Adipocyte (in vitro differentiated cells): ENCODE measurements at regions not wholly inside any gene's neighbourhood (a gene's known extent, or its start where the extent isn't known, plus 50 kb on each side); places are given as distances from the start of the nearest gene placed in this dataset.
A peak's percentile ranks its signal among the peaks of the same experiment; 100 is the strongest.

Source experiments
- DNase-seq: peaks from one replicate; pipeline ENCODE4 v3.0.0-alpha.2; 2015; ENCODE audit warnings: low read depth
- H3K27me3 ChIP-seq: replicated peaks from 2 replicates; pipeline ENCODE4 v1.7.0; 2013; ENCODE audit warnings: mild to moderate bottlenecking, low read length, moderate library complexity; ENCODE audit not compliant: control insufficient read depth, insufficient read depth
- H3K36me3 ChIP-seq: 2 replicates; pipeline ENCODE4 v1.7.0; 2013; ENCODE audit warnings: low read length, mild to moderate bottlenecking, moderate library complexity; ENCODE audit not compliant: control insufficient read depth, insufficient read depth, severe bottlenecking
- H3K4me1 ChIP-seq: 2 replicates; pipeline ENCODE4 v1.7.0; 2013; ENCODE audit warnings: mild to moderate bottlenecking, low read length, moderate library complexity; ENCODE audit not compliant: control insufficient read depth, insufficient read depth
- H3K4me3 ChIP-seq: 2 replicates; pipeline ENCODE4 v1.7.0; 2013; ENCODE audit warnings: mild to moderate bottlenecking, low read length, moderate library complexity
- H3K9ac ChIP-seq: 2 replicates; pipeline ENCODE4 v1.7.0; 2013; ENCODE audit warnings: mild to moderate bottlenecking, low read length, moderate library complexity
- H3K9me3 ChIP-seq: 2 replicates; pipeline ENCODE4 v1.7.0; 2013; ENCODE audit warnings: mild to moderate bottlenecking, low read length, moderate library complexity; ENCODE audit not compliant: control insufficient read depth

- Histone ChIP-seq H3K9ac (no peak overlapping the region), H3K4me3 (no peak overlapping the region), H3K36me3 (no peaks in the 10 kb centered on the region), H3K9me3 (peaks cover 12% of the 10 kb centered on the region), H3K4me1 (no peaks in the 10 kb centered on the region), H3K27me3 (no peaks in the 10 kb centered on the region)
- no peak for DNase-seq
These were observed 285.0 kb downstream of the SPANXN1 start for GRCh38 chrX:145532176-145532780.

DNA sequence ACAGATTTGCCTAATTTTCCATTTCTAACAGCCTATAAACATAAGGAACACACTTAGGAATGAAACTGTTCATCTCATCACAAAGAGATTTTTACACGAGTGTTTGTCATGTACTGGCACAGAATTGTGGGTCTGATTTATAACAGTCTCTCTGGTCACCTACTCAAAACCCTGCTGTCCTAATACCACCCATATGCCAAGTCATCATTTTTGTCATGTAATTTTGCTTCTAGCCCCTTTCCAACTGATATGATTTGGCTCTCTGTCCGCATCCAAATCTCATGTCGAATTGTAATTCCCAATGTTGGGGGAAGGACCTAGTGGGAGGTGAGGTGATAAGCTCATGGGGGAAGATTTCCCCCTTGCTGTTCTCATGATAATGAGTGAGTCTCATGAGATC lies 284.1 kb upstream of the SLITRK2 start:
- Histone ChIP-seq H3K9ac (no peak overlapping the region), H3K27me3 (no peaks in the 10 kb centered on the region), H3K36me3 (no peaks in the 10 kb centered on the region), H3K4me3 (no peak overlapping the region), H3K9me3 (peaks cover 3% of the 10 kb centered on the region), H3K4me1 (no peaks in the 10 kb centered on the region)
- DNase-seq = no peak

- no peaks in the 10 kb centered on the region for H3K36me3 ChIP-seq
- no peak overlapping the region for H3K9ac ChIP-seq
- H3K27me3 ChIP-seq = no peaks in the 10 kb centered on the region
- no peak overlapping the region for H3K4me3 ChIP-seq
- DNase-seq = no peak
- H3K9me3 ChIP-seq = peaks cover 7% of the 10 kb centered on the region
- no peaks in the 10 kb centered on the region for H3K4me1 ChIP-seq
These were observed 268.1 kb upstream of the SLITRK2 start for GRCh38 chrX:145549496-145549895.

DNA sequence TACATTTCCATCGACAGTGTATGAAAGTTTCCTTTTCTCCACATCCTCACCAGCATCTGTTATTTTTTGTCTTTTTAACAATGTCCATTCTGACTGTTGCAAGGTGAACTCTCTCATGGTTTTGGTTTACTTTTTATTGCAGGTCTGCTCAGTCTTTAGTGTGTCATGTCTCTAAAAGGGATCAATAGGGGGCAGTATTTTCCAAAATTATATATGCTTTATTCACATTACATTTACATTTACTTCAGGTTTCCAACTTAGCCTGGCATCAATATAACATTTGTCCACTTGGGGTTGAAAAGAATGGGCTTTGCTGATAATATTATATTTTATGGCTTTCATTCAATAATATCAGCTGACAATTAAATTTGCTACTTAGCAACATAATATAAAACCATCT lies 265.0 kb upstream of the SLITRK2 start:
- no peak for DNase-seq
- Histone ChIP-seq H3K27me3 (no peaks in the 10 kb centered on the region), H3K4me1 (no peaks in the 10 kb centered on the region), H3K9me3 (peaks cover 9% of the 10 kb centered on the region), H3K9ac (no peak overlapping the region), H3K36me3 (no peaks in the 10 kb centered on the region), H3K4me3 (no peak overlapping the region)

DNA sequence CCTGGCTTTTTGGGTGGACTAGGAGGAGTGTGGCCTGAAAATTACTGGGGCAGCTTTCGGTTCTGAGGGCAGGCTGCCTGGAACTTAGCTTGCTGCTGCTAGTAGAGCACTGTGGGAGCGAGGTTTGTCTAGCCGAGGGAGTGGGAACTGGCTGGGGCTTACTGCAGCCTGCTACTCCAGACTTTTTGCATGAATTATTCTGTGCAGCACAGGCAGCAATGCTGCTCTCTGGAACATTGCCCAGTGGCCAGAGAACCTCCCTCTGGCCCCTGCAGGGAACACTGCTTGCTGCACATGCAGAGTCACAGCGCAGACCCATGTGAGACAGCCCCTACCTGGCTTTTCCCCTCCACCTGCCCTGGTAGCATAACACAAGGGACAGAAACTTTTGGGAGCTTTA lies 263.9 kb upstream of the SLITRK2 start:
- Histone ChIP-seq H3K27me3 (no peaks in the 10 kb centered on the region), H3K4me3 (no peak overlapping the region), H3K9me3 (peaks cover 9% of the 10 kb centered on the region), H3K36me3 (no peaks in the 10 kb centered on the region), H3K4me1 (no peaks in the 10 kb centered on the region), H3K9ac (no peak overlapping the region)
- no peak for DNase-seq

DNA sequence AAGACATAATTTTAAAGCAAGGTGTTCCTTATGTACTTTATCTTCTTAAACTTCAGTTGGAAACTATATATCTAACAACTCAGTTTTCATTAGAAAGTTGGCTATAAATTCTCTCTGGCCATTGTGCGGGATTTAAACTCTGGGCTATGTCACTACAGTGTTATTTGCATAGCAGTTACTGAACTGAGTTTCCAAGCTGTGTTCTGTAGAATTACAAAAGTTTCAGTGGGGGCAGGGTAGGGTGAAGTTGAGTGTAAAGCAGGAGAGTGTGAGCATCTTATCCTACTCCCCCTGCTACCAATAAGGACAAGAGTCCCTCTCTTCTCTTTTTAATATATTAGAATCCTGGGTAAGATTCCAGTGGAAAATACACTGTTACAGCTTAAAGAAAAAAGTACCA lies 254.5 kb upstream of the SLITRK2 start:
- H3K36me3 ChIP-seq = no peaks in the 10 kb centered on the region

DNA sequence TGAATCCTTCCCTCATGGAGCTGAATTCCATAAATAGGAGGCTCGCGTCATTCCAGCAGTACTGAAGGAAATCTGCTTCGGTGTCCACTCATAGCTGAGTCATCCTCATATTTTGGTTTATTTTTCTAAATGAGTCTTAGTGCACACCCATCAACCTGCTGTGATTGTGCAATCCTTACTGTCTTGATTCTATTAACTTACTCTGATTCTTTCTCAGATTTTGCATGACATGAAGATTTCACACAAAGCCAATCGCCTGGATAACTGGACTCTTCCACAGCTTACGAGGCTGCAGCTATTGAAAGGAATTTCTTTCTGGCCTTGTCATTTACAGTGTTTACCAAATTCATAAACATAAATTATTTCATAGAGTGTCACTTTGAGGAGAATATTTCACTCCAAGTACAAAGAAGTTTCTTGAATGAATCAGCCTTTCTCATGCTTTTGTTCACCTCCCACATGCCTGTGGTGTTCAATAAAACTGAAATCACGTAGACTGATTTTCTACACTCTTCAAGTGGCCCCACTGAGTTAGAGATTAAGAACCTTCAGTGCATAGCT lies 207.6 kb upstream of the SLITRK2 start:
- H3K9me3 ChIP-seq = no peaks in the 10 kb centered on the region
- H3K27me3 ChIP-seq = no peaks in the 10 kb centered on the region
- no peaks in the 10 kb centered on the region for H3K36me3 ChIP-seq
- peak; percentile 0 for DNase-seq
- H3K4me3 ChIP-seq = no peak overlapping the region
- H3K4me1 ChIP-seq = no peaks in the 10 kb centered on the region
- no peak overlapping the region for H3K9ac ChIP-seq

More for the DNA sequence above, 254.5 kb upstream of the SLITRK2 start:
- Histone ChIP-seq H3K27me3 (no peaks in the 10 kb centered on the region), H3K9ac (no peak overlapping the region), H3K9me3 (no peaks in the 10 kb centered on the region), H3K4me1 (no peaks in the 10 kb centered on the region), H3K4me3 (no peak overlapping the region)
- DNase-seq = no peak

- Histone ChIP-seq H3K36me3 (no peaks in the 10 kb centered on the region), H3K9me3 (no peaks in the 10 kb centered on the region), H3K4me1 (no peaks in the 10 kb centered on the region), H3K27me3 (no peaks in the 10 kb centered on the region), H3K4me3 (no peak overlapping the region), H3K9ac (no peak overlapping the region)
- no peak for DNase-seq
These were observed 203.7 kb upstream of the SLITRK2 start for GRCh38 chrX:145613894-145614293.

- H3K4me3 ChIP-seq = no peak overlapping the region
- no peaks in the 10 kb centered on the region for H3K36me3 ChIP-seq
- H3K9ac ChIP-seq = no peak overlapping the region
- no peaks in the 10 kb centered on the region for H3K4me1 ChIP-seq
- no peak for DNase-seq
- H3K9me3 ChIP-seq = no peaks in the 10 kb centered on the region
- H3K27me3 ChIP-seq = no peaks in the 10 kb centered on the region
These were observed 197.0 kb upstream of the SLITRK2 start for GRCh38 chrX:145620666-145621065.

- no peaks in the 10 kb centered on the region for H3K9me3 ChIP-seq
- H3K27me3 ChIP-seq = no peaks in the 10 kb centered on the region
- no peak overlapping the region for H3K4me3 ChIP-seq
- no peak for DNase-seq
- H3K36me3 ChIP-seq = no peaks in the 10 kb centered on the region
- no peaks in the 10 kb centered on the region for H3K4me1 ChIP-seq
- H3K9ac ChIP-seq = no peak overlapping the region
These were observed 194.2 kb upstream of the SLITRK2 start for GRCh38 chrX:145623453-145623852.

DNA sequence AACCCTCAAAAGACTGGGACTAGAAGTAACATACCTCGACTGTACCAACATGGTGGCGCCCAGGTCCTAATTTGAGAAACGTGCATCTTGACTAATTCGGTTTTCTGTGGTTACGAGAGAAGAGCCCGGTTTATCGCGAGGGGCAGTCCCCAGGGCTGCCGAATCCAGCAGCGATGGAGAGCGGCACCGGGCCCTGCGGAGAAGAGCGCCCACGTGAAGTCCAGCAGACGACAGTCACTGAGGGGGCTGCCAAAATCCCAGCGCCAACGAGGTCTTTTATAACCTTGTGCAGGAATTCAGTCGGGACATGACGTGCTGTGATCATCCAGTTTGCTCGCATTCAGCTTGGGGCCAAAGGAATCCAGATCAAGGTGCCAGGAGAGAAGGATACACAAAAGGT lies 187.5 kb upstream of the SLITRK2 start:
- no peak for DNase-seq

More for the DNA sequence above, 187.5 kb upstream of the SLITRK2 start:
- Histone ChIP-seq H3K27me3 (no peaks in the 10 kb centered on the region), H3K36me3 (no peaks in the 10 kb centered on the region), H3K4me1 (no peaks in the 10 kb centered on the region), H3K9ac (no peak overlapping the region), H3K4me3 (no peak overlapping the region), H3K9me3 (no peaks in the 10 kb centered on the region)
